Non-pigmented ciliary epithelial cell (primary cell): ENCODE measurements at regions not wholly inside any gene's neighbourhood (a gene's known extent, or its start where the extent isn't known, plus 50 kb on each side); places are given as distances from the start of the nearest gene placed in this dataset.

ENCODE experiments used
- DNase-seq: peaks from one replicate; pipeline ENCODE4 v3.0.0-alpha.2; 2010; ENCODE audit warnings: low read depth

DNA sequence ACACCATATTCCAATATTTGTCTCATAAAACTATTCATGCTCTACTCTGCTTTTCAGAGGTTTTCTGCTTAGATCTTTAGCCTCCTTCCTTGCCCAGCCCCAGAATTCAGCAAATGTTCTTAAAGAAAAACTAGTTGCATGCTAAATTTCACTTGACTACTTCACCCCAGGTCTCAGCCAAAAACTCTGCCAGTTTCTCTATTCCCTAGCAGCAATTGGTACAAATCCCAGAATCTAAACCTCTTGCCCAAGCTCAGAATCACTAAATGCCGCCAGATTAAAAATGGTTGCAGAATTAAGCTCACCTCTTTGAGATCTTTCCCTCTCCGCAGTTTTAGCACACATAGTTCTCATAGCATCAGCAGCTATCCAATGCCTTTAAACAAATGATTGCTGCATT lies 331.2 kb upstream of the SMARCA2 start:
- DNase-seq: no peak

DNA sequence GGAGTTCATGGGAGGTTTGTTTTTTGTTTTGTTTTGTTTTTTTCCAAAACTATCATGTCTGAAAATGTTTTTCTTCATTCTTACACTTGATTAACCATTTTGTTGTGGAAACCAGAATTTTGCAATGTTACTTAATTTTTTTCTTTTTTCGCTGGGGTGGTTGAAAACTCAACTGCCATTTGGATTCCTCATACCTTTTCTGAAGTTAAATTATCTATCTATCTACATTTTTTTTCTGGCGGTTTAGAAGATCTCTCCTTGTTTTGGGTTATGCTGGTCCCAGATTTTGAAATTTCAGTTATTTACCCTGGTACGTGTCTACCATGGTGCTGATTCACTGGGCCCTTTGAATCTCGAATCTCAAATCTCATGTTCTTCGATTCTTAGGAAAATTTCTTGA lies 316.2 kb upstream of the SMARCA2 start:
- no peak for DNase-seq

DNA sequence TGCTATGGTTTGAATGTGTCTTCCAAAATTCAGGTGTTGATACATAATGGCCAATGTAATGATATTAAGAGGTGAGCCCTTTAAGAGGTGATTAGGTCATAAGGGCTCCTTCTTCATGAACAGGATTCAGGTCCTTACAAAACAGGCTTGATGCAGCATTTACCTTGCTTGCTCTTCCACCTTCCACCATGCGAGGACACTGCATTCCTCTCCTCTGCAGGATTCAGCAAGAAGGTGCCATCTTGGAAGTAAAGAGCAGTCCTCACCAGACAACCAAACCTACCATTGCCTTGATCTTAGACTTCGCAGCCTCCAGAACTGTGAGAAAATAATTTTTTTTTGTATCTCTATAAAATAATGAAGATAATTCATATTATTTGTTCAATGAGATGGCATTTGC lies 314.0 kb upstream of the SMARCA2 start:
- no peak for DNase-seq

DNA sequence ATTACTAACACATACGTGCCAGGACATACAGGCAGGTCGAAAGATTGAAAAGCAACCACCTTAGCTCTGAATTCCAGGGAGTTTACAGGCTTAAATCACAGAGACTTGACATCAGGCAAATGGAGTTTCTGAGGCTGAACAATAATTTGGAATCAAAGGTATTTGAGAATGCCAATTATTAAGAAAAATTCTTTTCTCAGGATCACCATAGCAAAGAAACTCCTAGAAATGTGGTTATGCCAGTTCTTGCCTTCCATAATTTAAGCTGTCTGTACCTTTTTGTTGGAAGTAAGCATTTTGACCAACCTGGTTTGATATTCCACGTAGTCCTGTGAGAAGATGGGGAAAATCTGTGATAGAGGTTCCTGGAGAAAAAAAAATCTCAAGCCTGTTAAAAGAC lies 312.4 kb upstream of the SMARCA2 start:
- DNase-seq: no peak

DNA sequence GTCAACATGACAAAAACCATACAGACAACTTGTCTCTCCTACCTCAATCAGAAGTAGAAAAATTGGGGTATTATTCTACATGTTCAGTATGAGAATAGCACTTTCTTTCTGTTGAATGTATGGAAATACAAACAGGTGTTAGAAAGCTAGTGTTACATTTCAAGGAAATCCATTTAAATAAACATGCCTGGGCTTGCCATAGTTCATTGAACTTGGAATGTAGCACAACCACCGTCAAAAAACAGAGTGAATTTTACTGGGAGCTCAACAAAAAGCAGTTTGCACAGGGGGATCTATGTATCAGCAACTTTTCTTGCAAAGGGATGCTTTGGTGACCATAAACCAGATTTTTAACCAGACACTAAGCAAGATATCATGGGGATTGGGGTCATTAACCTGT lies 307.9 kb upstream of the SMARCA2 start:
- DNase-seq: no peak

DNA sequence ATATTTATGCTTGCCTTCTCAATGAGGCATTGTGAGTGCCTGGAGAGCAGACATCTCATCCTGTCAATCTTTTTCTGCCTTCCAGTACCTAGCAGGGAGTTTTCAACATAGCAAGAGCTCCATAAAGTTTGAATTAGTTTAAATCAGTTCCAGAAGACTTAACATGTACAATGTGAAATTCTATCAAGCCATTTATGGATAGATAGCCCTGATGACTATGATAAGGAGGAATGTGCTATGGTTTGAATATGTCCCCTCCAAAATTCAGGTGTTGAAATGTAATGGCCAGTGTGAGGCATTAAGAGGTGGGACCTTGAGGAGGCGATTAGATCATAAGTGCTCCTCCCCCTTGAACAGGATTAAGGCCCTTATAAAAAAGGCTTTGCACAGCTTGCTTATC lies 306.9 kb upstream of the SMARCA2 start:
- DNase-seq: no peak

DNA sequence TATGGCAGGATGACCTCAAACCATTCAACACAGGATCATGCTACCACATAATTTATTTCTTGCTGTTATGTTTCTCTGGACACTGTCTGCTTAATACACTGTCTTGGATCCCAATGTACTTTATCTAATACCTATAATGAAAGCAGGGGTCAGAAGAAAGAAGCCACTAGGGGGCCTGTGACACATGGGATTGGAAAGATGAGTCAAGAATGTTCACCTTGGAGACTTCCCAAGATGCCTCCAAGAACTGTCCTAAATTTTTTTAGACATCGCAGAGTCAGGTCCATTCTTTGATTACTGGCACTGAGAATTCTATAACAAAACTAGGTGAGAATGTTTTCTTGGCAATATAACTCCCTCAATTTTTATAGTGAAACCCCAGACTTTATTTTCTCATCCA lies 305.8 kb upstream of the SMARCA2 start:
- no peak for DNase-seq

DNA sequence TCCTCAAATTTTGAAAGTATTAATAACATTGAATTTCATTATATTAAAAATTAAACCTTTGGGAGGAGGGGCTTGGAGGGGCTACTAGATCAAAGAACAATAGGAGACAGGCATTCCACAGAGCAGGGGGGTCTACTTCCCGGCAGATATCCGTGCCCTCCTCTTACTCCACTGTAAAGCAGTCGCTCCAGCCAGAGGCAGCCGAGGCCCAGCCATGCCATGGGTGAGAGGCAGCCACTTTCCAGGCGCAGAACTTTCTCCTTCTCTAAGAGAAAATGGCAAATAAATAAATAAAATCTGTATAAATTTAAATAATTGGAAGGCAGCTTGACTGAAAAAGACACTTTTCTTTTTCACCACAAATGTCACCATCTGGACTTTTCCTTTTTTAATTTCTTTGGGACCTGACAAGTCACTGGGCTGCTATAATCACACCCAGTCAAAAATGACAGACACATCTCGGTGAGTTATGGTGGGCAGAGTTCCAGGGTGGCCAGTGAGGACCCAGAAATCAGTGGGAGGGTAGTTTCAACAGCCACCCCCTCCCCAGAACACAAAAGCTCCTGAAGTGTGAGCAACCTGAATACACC lies 302.2 kb upstream of the SMARCA2 start:
- no peak for DNase-seq

DNA sequence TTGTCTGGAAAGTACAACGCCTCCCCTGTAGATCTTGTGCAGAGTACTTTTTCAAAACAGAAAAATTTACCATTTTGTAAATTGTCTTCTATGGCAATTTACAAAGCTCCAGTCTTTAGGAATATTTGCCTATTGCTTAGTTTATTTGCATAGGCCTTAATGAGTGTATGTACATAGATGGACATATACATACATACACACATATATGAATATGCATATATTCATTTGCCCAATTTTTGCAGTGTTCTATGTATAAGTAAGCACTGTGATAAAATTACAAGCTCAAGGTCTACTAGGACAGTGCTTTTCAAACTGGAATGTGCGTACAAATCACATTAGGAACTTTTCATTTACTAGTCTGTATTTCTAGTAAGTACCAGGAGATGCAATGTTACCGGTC lies 301.3 kb upstream of the SMARCA2 start:
- DNase-seq: no peak

DNA sequence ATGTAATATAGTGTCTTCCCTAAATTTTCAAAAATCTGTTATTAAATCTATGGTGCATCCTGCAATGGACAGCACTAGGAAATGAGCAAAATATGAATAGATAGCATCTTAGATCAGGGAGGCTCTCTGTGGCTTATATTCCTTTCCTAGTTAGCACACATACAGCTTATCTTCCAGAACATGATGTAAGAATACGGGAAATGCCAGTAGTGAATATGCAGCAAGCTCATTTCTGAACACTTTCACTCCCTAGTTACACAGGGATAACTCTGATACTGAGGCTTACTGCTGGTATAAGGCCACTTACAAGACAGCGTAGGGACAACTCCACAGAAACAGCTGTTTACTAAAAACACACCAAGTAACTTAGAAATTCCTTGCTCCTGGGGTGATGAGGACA lies 297.3 kb upstream of the SMARCA2 start:
- DNase-seq: no peak

DNA sequence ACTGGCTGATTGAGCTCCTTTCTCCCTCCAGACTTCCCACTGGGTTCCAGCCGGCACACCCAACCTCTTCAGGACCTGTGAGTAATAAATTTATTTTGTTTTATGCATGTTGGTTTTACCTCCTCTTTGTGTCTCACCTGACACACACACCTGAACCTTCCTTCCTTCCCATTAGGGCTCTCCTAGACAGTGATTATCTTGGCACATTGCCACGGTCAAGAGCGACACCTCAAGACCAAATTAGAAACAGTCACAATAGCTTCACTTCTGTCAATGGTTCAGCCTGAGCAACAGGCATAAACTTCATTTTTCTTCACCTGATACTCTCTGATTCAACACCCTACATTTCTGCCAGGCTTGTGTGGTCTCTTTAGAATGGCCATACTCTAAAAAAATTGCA lies 296.3 kb upstream of the SMARCA2 start:
- DNase-seq: no peak

DNA sequence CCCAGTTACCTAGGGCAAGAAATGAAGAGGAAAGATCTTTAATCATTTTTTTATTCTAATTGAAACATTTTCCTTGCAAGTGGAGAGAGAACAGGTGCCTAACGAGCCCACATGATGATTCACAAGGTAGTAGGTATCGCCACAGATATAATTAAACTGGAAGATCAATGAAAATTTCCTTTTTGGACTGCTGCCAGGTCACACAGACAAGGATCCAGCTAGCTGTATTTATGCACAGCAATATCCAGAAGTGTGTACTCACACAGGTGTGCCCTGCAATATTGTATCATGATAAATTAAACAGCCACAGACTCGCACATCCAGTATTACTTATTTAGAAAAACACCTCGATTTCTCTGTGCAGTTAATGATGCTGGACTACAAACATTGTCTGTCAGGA lies 294.0 kb upstream of the SMARCA2 start:
- no peak for DNase-seq

DNA sequence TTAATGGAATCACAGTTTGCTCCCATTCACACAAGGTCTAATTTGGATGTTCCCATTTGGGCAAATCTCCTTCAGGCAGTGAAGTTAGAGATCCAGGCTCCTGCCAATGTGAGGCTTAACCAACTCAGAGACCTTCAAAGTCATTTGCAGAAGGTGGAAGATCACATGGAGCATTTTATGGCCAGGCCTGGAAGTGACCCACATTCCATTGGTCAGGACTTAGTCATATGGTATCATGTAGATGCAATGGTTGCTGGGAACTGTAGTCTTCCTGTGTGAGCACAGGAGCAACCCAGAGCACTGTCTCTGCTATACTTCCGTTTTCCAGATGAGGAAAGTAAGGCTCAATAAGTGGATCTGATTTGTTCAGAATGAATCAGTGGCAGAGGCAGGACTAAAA lies 292.7 kb upstream of the SMARCA2 start:
- DNase-seq: no peak

DNA sequence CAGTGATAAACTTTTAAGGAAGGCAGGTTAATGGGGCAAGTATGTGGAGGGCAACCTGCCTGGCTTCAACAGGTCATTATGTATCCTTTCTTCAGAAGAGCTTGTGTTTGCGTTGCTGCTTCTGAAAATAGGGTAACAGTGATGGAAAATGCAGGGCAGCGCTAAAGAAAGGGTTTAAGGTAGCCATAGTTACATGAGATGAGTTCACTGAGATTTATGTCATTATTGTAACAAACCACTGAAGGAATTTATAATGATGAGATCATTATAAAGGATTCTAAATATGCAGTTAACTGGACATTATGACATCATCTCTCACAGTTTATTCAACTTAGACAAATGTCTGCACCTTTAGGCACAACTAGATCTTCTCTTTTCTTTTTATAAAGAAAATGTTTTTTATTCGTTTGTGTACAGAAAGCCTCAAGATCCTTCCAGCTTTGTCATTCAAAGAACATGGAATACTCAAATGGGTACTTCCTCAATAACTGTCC lies 291.6 kb upstream of the SMARCA2 start:
- DNase-seq: no peak

DNA sequence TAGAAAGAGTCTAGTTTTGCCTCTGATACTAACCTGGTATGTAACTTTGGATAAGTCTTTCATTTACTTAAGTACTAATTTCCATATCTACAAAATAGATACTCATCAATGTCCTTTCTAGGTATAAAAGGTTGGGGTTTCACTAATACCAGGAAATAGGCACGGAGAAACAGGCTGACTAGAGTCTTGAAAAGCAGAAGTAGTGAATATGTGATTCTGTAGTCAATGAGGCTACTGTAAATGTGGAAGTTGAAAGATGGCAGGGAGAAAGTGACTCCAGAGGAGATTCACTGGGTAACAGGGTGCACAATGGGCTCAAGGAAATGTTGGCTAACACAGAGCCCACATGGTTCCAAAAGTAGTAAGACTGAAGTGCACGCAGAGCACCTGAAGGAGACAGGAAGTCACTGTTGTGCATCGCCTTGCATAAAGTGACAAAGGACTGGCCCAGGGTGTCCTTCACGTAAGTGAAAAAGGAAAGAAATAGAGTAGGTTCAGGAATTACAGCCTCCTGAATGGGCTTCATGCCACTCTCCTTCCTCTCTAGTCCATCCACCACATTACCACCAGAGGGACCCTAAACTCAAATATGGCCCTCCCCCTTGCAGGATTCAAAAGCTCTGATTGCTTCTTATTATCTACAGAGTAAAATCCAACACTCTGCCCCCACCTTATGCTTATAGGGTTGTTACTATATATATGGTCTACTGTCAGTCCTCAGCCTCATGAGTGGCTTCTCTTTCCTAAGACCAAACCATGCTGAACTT lies 288.0 kb upstream of the SMARCA2 start:
- DNase-seq: no peak

DNA sequence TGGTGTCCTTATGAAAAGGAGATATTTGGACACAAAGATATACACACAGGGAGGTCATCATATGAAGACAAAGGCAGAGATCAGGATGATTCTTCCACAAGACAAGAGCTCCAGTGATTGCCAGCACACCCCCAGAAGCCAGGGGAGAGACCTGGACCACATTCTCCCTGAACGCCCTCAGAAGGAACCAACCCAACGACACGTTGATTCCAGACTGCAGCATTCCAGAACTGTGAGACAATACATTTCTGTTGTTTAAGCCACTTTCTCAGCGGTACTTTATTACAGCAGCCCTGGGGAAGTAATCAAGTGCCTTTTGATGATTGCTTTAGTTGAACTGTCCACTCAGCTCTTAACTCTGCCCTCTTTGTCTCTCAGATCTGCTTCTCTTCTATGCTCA lies 285.5 kb upstream of the SMARCA2 start:
- no peak for DNase-seq

DNA sequence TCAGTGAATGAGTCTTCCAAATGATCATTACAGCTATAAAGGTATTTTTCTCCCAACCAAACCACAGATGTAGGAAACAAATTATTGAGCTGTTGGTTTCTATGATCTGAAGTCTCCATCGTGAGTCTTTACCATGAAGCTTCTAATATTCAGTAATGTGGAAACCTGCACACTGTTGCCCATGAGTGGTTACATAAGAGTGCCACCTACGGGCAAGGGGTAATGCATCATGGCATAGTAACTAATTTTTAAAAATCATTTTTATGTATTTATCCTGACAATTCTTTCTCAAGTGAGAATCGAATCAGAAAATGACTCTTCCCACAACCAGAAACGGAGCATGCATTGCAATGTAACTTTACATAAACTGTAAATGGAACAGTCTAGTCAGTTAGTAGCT lies 282.5 kb upstream of the SMARCA2 start:
- DNase-seq: no peak

DNA sequence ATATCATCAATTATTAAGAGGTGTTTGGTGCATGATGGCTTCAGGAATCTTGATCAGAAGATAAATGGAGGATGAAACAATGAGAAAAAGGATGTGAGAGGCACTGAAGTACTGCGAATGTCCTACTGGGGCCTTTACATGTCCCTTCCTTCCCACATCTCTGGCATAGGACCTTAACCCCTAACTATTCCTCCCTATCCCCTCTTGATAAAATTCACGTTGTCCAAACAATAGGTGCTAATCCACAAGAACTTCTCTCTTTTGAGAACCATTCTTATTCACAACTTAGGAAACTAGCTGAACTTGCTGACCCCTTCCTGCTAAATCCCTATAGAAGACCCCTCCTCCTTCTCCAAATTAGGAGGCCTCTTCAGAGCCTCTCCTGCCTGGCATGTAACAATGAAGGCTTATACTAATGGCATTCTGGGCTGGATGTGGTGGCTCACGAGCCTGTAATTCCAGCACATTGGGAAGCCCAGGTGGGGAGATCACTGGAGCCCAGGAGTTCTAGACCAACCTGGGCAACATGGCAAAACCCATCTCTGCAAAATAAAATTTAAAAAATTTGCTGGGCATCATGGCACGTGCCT lies 276.5 kb upstream of the SMARCA2 start:
- no peak for DNase-seq

DNA sequence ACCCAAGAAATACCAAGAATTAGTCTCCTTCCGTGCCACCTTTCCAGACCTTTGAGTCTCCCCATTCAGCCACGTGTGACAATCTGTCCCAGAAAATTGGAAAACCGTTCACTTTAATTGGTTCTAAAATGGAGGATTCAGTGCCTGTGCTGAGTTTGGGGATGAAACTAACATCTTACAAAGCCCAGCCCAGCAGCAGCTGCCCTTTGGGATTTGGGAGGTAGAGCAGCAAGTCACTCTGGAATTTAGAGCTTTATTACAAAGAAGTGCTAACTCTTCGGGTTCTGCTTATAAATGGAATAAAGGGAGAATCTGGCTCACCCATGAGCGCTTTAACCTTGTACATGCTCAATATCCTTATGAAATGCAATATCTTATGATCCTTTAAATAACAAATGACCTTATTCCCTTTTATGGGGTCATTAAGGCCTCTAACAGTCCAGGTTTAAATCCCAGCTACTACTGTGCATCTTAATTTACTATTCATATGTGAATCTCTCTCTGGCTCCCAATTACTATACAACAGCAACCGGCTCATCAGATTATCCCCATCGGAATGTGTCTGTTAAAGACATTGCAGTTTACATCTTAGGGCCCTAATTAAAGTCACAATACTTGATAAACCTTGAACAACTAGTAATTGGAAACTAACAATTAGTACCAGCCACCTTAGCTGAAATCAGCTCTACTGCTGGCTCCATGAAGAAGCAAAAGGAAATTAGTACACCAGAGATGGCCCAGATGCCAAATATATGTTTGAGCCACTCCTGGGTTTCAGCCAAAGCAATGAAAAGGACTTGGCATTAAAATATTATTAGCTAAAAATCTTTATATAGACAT lies 271.8 kb upstream of the SMARCA2 start:
- no peak for DNase-seq

DNA sequence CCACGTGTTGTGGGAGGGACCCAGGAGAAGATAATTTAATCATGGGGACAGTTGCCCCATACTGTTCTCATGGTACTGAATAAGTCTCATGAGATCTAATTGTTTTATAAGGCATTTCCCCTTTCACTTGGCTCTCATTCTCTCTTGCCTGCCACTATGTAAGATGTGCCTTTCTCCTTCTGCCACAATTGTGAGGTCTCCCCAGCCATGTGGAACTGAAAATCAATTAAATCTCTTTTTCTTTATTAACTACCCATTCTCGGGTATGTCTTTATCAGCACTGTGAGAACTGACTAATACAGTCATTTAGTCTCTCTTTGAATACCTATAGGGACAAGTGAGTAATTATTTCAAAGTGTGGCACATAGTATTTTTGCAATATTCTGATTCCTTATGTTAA lies 269.2 kb upstream of the SMARCA2 start:
- no peak for DNase-seq

DNA sequence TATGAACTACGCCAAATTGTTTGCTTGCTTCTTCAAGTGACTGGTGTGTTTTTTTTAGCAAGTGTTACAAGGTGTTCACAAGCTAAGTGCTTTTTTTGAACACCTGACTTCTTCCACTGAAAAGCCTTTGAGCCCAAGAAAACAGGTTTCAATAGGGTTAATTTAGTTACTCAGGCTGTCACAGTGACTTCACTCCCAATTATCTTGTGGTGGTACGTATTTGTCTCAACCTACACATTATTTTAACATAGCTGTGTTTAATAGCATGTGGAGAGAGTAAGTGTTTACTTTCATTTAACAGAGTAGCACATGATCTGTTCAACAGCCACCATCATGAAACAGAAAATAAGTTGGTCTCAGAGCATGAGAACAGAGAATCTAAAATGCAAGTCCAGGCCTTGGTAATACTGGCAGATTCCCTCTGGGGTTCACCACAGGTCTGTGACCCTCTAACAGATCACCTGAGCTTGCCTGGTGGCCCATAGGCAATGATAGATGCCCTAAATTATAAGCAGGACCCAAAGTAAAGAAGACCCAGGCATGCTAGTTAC lies 267.7 kb upstream of the SMARCA2 start:
- no peak for DNase-seq

DNA sequence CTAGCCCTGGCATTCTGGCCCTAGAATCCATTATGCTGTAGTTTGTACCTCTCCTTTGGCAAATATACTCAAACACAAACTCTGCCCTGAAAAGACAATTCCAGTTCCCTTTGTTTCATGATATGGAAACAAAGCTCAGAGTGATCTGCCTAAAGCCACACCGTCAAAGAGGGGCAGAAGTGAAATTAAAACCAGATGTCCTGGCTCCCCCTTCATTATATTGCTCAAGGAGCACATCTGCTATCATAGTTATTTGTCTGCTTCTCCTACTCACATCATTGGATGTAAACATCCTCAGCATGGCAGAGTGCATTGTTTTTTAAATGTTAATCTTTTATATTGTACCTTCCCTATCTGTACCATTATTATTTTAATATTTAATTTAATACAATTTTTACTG lies 266.7 kb upstream of the SMARCA2 start:
- no peak for DNase-seq
